Panc1 (cell line): ENCODE measurements at regions not wholly inside any gene's neighbourhood (a gene's known extent, or its start where the extent isn't known, plus 50 kb on each side); places are given as distances from the start of the nearest gene placed in this dataset.

Source experiments
- TCF7L2 ChIP-seq: IDR thresholded peaks from 2 replicates; pipeline ENCODE4 v1.6.1; 2011; ENCODE audit warnings: mild to moderate bottlenecking, low read depth, low read length, inconsistent platforms
- TF ChIP-seq, protein P1 (sequence below), 2 experiments: IDR thresholded peaks; 2 replicates each; pipeline ENCODE4 v1.6.1; 2011 to 2012; ENCODE audit warnings: low read depth in 2 of 2, control low read depth in 1 of 2, low read length in 1 of 2, mild to moderate bottlenecking in 1 of 2, moderate library complexity in 1 of 2; ENCODE audit not compliant: insufficient read depth in 1 of 2
- TF ChIP-seq, protein P2 (sequence below): fragments of 450-650 bp; IDR thresholded peaks from 2 replicates; pipeline ENCODE4 v1.5.1; 2017; ENCODE audit warnings: mild to moderate bottlenecking

DNA sequence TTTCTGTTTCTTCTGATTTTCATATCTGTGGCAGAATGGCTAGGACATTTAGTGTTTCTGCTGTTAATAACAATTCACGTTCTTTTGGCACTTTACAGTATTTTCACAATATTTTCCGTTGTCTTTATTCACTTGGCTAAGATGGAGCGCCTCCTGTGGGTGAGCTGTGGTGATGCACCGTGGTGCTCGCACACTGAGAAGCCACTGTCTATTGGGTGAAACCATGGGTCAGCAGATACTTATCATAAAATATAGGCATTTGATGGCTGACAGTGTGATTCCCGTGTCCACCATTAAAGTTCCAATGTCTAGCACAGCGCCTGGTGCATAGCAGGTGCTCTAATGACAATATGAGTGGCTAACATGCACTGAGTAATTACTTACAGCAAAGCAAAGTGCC, 141.8 kb downstream of the VRK1 start:
- TF ChIP-seq TCF7L2, result no peak
- TF ChIP-seq, protein P1, sequence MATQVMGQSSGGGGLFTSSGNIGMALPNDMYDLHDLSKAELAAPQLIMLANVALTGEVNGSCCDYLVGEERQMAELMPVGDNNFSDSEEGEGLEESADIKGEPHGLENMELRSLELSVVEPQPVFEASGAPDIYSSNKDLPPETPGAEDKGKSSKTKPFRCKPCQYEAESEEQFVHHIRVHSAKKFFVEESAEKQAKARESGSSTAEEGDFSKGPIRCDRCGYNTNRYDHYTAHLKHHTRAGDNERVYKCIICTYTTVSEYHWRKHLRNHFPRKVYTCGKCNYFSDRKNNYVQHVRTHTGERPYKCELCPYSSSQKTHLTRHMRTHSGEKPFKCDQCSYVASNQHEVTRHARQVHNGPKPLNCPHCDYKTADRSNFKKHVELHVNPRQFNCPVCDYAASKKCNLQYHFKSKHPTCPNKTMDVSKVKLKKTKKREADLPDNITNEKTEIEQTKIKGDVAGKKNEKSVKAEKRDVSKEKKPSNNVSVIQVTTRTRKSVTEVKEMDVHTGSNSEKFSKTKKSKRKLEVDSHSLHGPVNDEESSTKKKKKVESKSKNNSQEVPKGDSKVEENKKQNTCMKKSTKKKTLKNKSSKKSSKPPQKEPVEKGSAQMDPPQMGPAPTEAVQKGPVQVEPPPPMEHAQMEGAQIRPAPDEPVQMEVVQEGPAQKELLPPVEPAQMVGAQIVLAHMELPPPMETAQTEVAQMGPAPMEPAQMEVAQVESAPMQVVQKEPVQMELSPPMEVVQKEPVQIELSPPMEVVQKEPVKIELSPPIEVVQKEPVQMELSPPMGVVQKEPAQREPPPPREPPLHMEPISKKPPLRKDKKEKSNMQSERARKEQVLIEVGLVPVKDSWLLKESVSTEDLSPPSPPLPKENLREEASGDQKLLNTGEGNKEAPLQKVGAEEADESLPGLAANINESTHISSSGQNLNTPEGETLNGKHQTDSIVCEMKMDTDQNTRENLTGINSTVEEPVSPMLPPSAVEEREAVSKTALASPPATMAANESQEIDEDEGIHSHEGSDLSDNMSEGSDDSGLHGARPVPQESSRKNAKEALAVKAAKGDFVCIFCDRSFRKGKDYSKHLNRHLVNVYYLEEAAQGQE (IDR thresholded peaks at IDR 0.05; ENCODE audit: insufficient read depth in 1 of 2, low read depth in 2 of 2, low read length in 1 of 2), result no peak
- TF ChIP-seq, protein P2, sequence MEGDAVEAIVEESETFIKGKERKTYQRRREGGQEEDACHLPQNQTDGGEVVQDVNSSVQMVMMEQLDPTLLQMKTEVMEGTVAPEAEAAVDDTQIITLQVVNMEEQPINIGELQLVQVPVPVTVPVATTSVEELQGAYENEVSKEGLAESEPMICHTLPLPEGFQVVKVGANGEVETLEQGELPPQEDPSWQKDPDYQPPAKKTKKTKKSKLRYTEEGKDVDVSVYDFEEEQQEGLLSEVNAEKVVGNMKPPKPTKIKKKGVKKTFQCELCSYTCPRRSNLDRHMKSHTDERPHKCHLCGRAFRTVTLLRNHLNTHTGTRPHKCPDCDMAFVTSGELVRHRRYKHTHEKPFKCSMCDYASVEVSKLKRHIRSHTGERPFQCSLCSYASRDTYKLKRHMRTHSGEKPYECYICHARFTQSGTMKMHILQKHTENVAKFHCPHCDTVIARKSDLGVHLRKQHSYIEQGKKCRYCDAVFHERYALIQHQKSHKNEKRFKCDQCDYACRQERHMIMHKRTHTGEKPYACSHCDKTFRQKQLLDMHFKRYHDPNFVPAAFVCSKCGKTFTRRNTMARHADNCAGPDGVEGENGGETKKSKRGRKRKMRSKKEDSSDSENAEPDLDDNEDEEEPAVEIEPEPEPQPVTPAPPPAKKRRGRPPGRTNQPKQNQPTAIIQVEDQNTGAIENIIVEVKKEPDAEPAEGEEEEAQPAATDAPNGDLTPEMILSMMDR, result no peak; the same call in 1 of the 2 replicates
